ENCODE measurements at regions not wholly inside any gene's neighbourhood (a gene's known extent, or its start where the extent isn't known, plus 50 kb on each side); places are given as distances from the start of the nearest gene placed in this dataset.

GRCh38 chr2:4265936-4266335, 562.6 kb downstream of the DCDC2C start:
- no peak for DNase-seq

- DNase-seq = no peak
Observed at GRCh38 chr2:4269885-4270284, 566.5 kb downstream of the DCDC2C start.

GRCh38 chr2:4272261-4272858, 569.0 kb downstream of the DCDC2C start:
- DNase-seq = no peak

GRCh38 chr2:4278392-4278791, 575.0 kb downstream of the DCDC2C start:
- no peak for DNase-seq

GRCh38 chr2:4279431-4279830, 576.1 kb downstream of the DCDC2C start:
- no peak for DNase-seq

GRCh38 chr2:4291430-4291829, 588.1 kb downstream of the DCDC2C start:
- no peak for DNase-seq

GRCh38 chr2:4295680-4296079, 592.3 kb downstream of the DCDC2C start:
- DNase-seq = no peak

GRCh38 chr2:4300616-4301015, 597.2 kb downstream of the DCDC2C start:
- no peak for DNase-seq

- no peak for DNase-seq
Observed at GRCh38 chr2:4324531-4324930, 621.2 kb downstream of the DCDC2C start.

GRCh38 chr2:4336864-4337263, 633.5 kb downstream of the DCDC2C start:
- DNase-seq = no peak

- no peak for DNase-seq
Observed at GRCh38 chr2:4338345-4338744, 635.0 kb downstream of the DCDC2C start.

GRCh38 chr2:4340536-4340935, 637.2 kb downstream of the DCDC2C start:
- DNase-seq = no peak

GRCh38 chr2:4346628-4347027, 643.3 kb downstream of the DCDC2C start:
- no peak for DNase-seq

- no peak for DNase-seq
Observed at GRCh38 chr2:4353668-4354067, 650.3 kb downstream of the DCDC2C start.

GRCh38 chr2:4354164-4354563, 650.8 kb downstream of the DCDC2C start:
- no peak for DNase-seq

GRCh38 chr2:4354678-4355077, 651.3 kb downstream of the DCDC2C start:
- DNase-seq = no peak

- DNase-seq = no peak
Observed at GRCh38 chr2:4356109-4356508, 652.7 kb downstream of the DCDC2C start.

- DNase-seq = no peak
Observed at GRCh38 chr2:4356541-4356940, 653.2 kb downstream of the DCDC2C start.

GRCh38 chr2:4357121-4357520, 653.7 kb downstream of the DCDC2C start:
- DNase-seq = no peak

GRCh38 chr2:4358837-4359236, 655.5 kb downstream of the DCDC2C start:
- no peak for DNase-seq

- no peak for DNase-seq
Observed at GRCh38 chr2:4368907-4369306, 665.5 kb downstream of the DCDC2C start.

- DNase-seq = no peak
Observed at GRCh38 chr2:4369826-4370419, 666.5 kb downstream of the DCDC2C start.

GRCh38 chr2:4370422-4371090, 667.2 kb downstream of the DCDC2C start:
- DNase-seq = no peak

GRCh38 chr2:4381049-4381448, 677.7 kb downstream of the DCDC2C start:
- DNase-seq = no peak

GRCh38 chr2:4381773-4382172, 678.4 kb downstream of the DCDC2C start:
- no peak for DNase-seq
